ENCODE measurements at regions not wholly inside any gene's neighbourhood (a gene's known extent, or its start where the extent isn't known, plus 50 kb on each side); places are given as distances from the start of the nearest gene placed in this dataset.
"Not testable (repeated sequence)": the region's sequence is repeated elsewhere in the genome, so short reads cannot be mapped to it uniquely, and the experiment has no call there.

DNA sequence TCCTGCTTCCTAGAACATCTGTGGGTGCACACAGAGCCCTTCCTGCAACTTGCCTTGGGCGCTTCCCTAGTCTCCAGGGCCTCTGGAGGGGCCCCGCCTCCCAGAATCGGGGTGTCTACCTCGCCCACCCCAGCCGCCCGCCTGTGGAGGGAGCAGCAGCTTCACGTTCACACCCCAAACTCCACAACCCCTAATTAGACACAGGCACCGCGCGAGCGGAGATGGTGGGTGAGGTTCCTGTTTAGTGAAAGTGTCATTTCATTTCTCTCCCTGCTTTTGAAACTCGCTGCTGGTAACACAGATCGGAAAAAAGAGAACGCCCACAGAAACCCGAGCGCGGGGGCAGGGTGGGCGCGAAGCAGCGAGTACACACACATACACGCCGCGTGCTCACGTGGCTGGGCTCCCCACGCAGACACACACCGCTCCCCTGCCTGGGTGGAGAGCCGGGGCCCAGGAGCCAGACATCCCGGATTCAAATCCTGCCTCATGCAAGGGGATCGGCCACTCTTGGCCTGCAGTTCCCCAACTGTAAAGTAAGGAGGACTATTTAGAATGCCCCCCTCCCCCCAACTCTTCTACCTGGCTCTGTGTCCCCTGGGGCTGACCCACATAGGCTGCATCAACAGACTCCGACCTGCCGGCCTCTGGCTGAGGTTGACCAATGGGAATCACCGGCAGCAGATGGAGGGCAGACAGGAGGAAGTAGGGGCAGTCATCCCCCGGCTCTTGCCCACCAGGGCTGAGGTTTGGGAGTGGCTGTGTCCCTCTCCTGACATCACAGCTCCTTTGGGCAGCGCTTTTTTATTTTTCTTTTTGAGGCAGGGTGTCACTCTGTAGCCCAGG is 79.2 kb upstream of the NCOR2 start:
- Histone ChIP-seq H3K9me3 (ENCODE audit: insufficient read depth, low read length) (peaks cover 15% of the 10 kb centered on the region), H3K4me3 (ENCODE audit: insufficient read length, low read depth) (no peak overlapping the region), H3K36me3 (ENCODE audit: insufficient read depth, insufficient read length, low read length) (no peaks in the 10 kb centered on the region), H3K9ac (ENCODE audit: insufficient read length, low read depth) (no peak overlapping the region), H3K27me3 (ENCODE audit: insufficient read depth, insufficient read length) (peaks cover under 1% of the 10 kb centered on the region), H3K4me1 (ENCODE audit: insufficient read depth, insufficient read length) (no peaks in the 10 kb centered on the region)
- DNase-seq (ENCODE audit: low read depth, low spot score): no peak
- no peak for TF ChIP-seq SUZ12 (IDR thresholded peaks at IDR 0.05; ENCODE audit: extremely low read depth, insufficient read depth, insufficient read length)
- no peak for TF ChIP-seq YY1 (IDR thresholded peaks at IDR 0.05; ENCODE audit: insufficient read depth, insufficient read length)
- TF ChIP-seq ZNF274 (IDR thresholded peaks at IDR 0.05; ENCODE audit: low read depth, low read length): no peak

DNA sequence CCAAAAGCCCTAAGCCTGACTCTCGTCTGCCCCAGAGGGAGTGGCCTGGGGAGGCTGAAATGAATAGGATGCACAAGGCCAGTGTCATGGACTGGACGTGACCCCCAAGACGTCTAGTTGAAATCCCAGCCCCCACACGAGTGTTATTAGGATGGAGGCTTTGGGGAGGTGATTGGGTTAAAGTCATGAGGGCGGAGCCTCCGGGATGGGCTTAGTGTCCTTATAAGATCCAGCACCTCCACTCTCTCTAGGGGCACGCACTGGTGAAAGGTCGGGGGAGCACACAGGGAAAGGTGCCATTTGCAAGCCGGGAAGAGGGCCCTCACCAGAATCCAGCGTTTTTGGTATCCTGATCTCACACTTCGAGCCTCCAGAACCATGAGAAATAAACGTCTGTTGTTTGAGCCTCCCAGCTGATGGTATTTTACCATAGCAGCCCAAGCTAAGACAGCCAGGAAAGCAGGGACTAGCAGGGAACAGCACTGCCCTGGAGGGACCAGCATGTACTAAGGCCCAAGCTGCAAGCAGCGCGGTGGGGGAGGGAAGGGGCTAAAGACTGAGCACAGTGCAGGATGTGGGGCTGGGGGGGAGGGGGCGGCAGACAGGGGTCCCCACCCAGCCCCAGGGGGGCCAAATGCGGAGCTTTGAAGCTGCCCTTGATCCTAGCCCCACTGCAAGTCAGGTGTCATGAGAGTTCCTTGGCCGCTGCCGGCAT is 78.3 kb upstream of the NCOR2 start:
- TF ChIP-seq YY1 (IDR thresholded peaks at IDR 0.05; ENCODE audit: insufficient read depth, insufficient read length) (no peak), SUZ12 (IDR thresholded peaks at IDR 0.05; ENCODE audit: extremely low read depth, insufficient read depth, insufficient read length) (no peak), ZNF274 (IDR thresholded peaks at IDR 0.05; ENCODE audit: low read depth, low read length) (no peak)
- Histone ChIP-seq H3K4me1 (ENCODE audit: insufficient read depth, insufficient read length) (no peaks in the 10 kb centered on the region), H3K9me3 (ENCODE audit: insufficient read depth, low read length) (peaks cover 18% of the 10 kb centered on the region), H3K9ac (ENCODE audit: insufficient read length, low read depth) (no peak overlapping the region), H3K36me3 (ENCODE audit: insufficient read depth, insufficient read length, low read length) (no peaks in the 10 kb centered on the region), H3K27me3 (ENCODE audit: insufficient read depth, insufficient read length) (peaks cover 2% of the 10 kb centered on the region), H3K4me3 (ENCODE audit: insufficient read length, low read depth) (no peak overlapping the region)
- no peak for DNase-seq (ENCODE audit: low read depth, low spot score)

DNA sequence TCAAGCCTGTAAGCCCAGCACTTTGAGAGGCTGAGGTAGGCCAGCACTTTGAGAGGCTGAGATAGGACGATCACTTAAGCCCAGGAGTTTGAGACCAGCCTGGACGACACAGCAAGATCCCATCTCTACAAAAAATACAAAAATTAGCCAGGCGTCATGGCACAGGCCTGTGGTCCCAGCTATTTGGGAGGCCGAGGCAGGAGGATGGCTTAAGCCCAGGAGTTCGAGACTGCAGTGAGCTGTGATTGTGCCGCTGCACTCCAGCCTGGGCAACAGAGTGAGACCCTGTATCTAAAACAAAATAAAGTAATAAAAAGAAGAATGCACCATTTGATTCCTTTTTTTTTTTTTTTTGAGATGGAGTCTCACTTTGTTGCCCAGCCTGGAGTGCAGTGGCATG is 76.4 kb upstream of the NCOR2 start:
- H3K36me3 ChIP-seq (ENCODE audit: insufficient read depth, insufficient read length, low read length); H3K4me1 ChIP-seq (ENCODE audit: insufficient read depth, insufficient read length); H3K4me3 ChIP-seq (ENCODE audit: insufficient read length, low read depth); DNase-seq (ENCODE audit: low read depth, low spot score); H3K9ac ChIP-seq (ENCODE audit: insufficient read length, low read depth); H3K27me3 ChIP-seq (ENCODE audit: insufficient read depth, insufficient read length): not testable (repeated sequence)
- peaks cover 13% of the 10 kb centered on the region for H3K9me3 ChIP-seq (ENCODE audit: insufficient read depth, low read length)

- Histone ChIP-seq H3K9me3 (ENCODE audit: insufficient read depth, low read length) (peaks cover 7% of the 10 kb centered on the region; the same call in 1 of the 2 replicates), H3K36me3 (ENCODE audit: insufficient read depth, insufficient read length, low read length) (no peaks in the 10 kb centered on the region), H3K4me3 (ENCODE audit: insufficient read length, low read depth) (no peak overlapping the region), H3K27me3 (ENCODE audit: insufficient read depth, insufficient read length) (peaks cover 2% of the 10 kb centered on the region), H3K4me1 (ENCODE audit: insufficient read depth, insufficient read length) (no peaks in the 10 kb centered on the region), H3K9ac (ENCODE audit: insufficient read length, low read depth) (no peak overlapping the region)
- no peak for TF ChIP-seq YY1 (IDR thresholded peaks at IDR 0.05; ENCODE audit: insufficient read depth, insufficient read length)
- DNase-seq (ENCODE audit: low read depth, low spot score): no peak
These were observed 74.7 kb upstream of the NCOR2 start for GRCh38 chr12:124642105-124642504.

DNA sequence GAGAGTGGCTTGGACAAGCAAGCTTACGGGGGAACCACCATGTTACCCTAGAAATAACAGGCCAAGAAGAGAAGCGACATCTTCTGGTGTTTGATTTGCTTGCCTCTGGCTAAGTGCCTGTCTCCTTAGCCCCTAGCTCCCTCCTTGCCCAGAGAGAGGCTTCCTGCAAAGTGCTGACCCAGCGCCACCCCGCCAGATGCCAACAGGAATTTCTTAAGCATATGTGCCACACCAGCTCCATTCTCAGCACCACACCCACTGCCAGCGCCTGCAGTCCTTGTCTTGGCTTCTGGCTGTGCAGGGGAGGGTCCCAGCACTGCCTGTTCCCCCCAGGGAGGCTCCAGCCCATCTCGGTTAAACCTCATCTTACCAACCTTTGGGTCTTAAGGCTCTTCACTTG is 74.2 kb upstream of the NCOR2 start:
- peaks cover 2% of the 10 kb centered on the region for H3K27me3 ChIP-seq (ENCODE audit: insufficient read depth, insufficient read length)
- no peaks in the 10 kb centered on the region for H3K4me1 ChIP-seq (ENCODE audit: insufficient read depth, insufficient read length)
- TF ChIP-seq ZNF274 (IDR thresholded peaks at IDR 0.05; ENCODE audit: low read depth, low read length) (no peak), SUZ12 (IDR thresholded peaks at IDR 0.05; ENCODE audit: extremely low read depth, insufficient read depth, insufficient read length) (no peak), YY1 (IDR thresholded peaks at IDR 0.05; ENCODE audit: insufficient read depth, insufficient read length) (no peak)
- no peak for DNase-seq (ENCODE audit: low read depth, low spot score)
- peaks cover 7% of the 10 kb centered on the region; the same call in 1 of the 2 replicates for H3K9me3 ChIP-seq (ENCODE audit: insufficient read depth, low read length)
- H3K9ac ChIP-seq (ENCODE audit: insufficient read length, low read depth): no peak overlapping the region
- H3K4me3 ChIP-seq (ENCODE audit: insufficient read length, low read depth): no peak overlapping the region
- no peaks in the 10 kb centered on the region for H3K36me3 ChIP-seq (ENCODE audit: insufficient read depth, insufficient read length, low read length)

DNA sequence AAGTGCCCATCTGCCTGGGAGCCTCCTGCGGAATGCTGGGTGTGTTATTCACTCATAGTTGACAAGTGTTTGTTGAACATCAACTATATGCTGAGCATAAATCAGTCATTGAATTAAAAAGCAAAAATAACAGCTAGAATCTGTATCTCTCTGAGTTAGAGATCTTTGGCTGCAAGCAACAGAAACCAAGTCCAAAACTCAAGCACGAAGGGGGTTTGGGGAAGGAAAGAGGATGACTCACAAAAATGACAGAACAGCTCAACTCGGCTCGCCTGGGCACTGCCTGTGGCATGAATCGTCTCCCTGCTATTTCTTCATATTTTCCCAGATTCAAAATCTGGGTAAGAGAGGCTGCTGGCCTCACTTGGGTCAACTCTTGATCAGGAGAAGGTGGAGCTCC is 72.6 kb upstream of the NCOR2 start:
- TF ChIP-seq ZNF274 (IDR thresholded peaks at IDR 0.05; ENCODE audit: low read depth, low read length) (no peak), SUZ12 (IDR thresholded peaks at IDR 0.05; ENCODE audit: extremely low read depth, insufficient read depth, insufficient read length) (no peak), YY1 (IDR thresholded peaks at IDR 0.05; ENCODE audit: insufficient read depth, insufficient read length) (no peak)
- H3K4me1 ChIP-seq (ENCODE audit: insufficient read depth, insufficient read length): peaks cover 5% of the 10 kb centered on the region
- no peak for DNase-seq (ENCODE audit: low read depth, low spot score)
- no peaks in the 10 kb centered on the region for H3K36me3 ChIP-seq (ENCODE audit: insufficient read depth, insufficient read length, low read length)
- no peak overlapping the region for H3K4me3 ChIP-seq (ENCODE audit: insufficient read length, low read depth)
- peaks cover 7% of the 10 kb centered on the region; the same call in 1 of the 2 replicates for H3K9me3 ChIP-seq (ENCODE audit: insufficient read depth, low read length)
- peaks cover 2% of the 10 kb centered on the region for H3K27me3 ChIP-seq (ENCODE audit: insufficient read depth, insufficient read length)
- no peak overlapping the region for H3K9ac ChIP-seq (ENCODE audit: insufficient read length, low read depth)

DNA sequence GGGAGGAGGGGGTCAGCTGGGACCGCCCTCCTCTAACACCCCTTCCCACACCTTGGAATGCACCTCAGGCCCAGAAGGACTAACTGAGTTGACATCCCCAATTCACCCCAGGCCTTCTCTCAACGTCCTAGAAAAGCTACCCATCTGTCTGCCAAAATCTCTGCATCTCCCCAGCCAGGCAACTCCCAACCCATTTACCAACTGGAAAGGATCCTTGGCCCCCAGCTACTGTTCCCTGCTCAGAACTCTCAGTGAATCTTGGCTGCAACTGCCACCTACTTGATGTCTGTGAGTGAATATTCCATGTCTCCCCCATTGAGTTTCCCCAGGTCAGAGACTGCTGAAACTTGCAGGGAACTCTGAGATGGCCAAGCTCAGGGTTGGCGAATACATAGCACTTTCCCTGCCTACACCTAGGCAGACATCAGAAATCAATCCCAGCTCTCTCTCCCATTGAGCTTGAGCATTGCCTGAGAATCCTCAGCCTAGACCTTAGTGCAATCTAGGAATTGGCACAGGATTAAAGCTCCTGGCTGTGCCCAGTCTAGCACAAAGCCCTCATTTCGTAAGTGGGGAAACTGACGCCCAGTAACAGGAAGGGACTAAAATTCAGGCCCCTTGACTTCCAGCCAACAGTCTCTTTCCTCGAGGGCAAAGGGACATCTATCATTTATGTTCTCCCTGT is 71.9 kb upstream of the NCOR2 start:
- H3K36me3 ChIP-seq (ENCODE audit: insufficient read depth, insufficient read length, low read length): no peaks in the 10 kb centered on the region
- TF ChIP-seq YY1 (IDR thresholded peaks at IDR 0.05; ENCODE audit: insufficient read depth, insufficient read length): no peak
- no peak for TF ChIP-seq ZNF274 (IDR thresholded peaks at IDR 0.05; ENCODE audit: low read depth, low read length)
- TF ChIP-seq SUZ12 (IDR thresholded peaks at IDR 0.05; ENCODE audit: extremely low read depth, insufficient read depth, insufficient read length): no peak
- no peak overlapping the region for H3K4me3 ChIP-seq (ENCODE audit: insufficient read length, low read depth)
- peaks cover 7% of the 10 kb centered on the region; the same call in 1 of the 2 replicates for H3K9me3 ChIP-seq (ENCODE audit: insufficient read depth, low read length)
- H3K27me3 ChIP-seq (ENCODE audit: insufficient read depth, insufficient read length): peaks cover 2% of the 10 kb centered on the region
- H3K9ac ChIP-seq (ENCODE audit: insufficient read length, low read depth): no peak overlapping the region
- peaks cover 5% of the 10 kb centered on the region for H3K4me1 ChIP-seq (ENCODE audit: insufficient read depth, insufficient read length)
- no peak for DNase-seq (ENCODE audit: low read depth, low spot score)
